ACC112 (cell line): ENCODE measurements at regions not wholly inside any gene's neighbourhood (a gene's known extent, or its start where the extent isn't known, plus 50 kb on each side); places are given as distances from the start of the nearest gene placed in this dataset.
A peak's percentile ranks its signal among the peaks of the same experiment; 100 is the strongest.

ENCODE experiments used
- H2AFZ ChIP-seq: fragments of 200-600 bp; sonication (generic); one replicate; pipeline ENCODE4 v1.6.0; 2017; ENCODE audit warnings: antibody characterized with exemption, low read length; ENCODE audit not compliant: unreplicated experiment
- H3K27ac ChIP-seq: fragments of 200-600 bp; sonication (generic); 2 replicates; pipeline ENCODE4 v1.5.1; 2014; ENCODE audit warnings: low read depth, mild to moderate bottlenecking, antibody characterized with exemption, low read length, moderate library complexity
- H3K27me3 ChIP-seq: fragments of 200-600 bp; sonication (generic); 2 replicates; pipeline ENCODE4 v1.6.1; 2014; ENCODE audit warnings: mild to moderate bottlenecking, antibody characterized with exemption, low read length, moderate library complexity, mixed read lengths; ENCODE audit not compliant: insufficient read depth
- H3K36me3 ChIP-seq: fragments of 200-600 bp; sonication (generic); 2 replicates; pipeline ENCODE4 v1.6.1; 2016; ENCODE audit warnings: mild to moderate bottlenecking, antibody characterized with exemption, low read length, moderate library complexity, mixed read lengths; ENCODE audit not compliant: insufficient read depth
- H3K4me1 ChIP-seq: fragments of 200-600 bp; sonication (generic); one replicate; pipeline ENCODE4 v1.6.1; 2016; ENCODE audit warnings: low read length, mixed read lengths; ENCODE audit not compliant: insufficient read depth, unreplicated experiment, control insufficient read depth
- H3K4me3 ChIP-seq: fragments of 200-600 bp; sonication (generic); 2 replicates; pipeline ENCODE4 v1.5.1; 2014; ENCODE audit warnings: mild to moderate bottlenecking, low read depth, low read length
- H3K79me2 ChIP-seq: fragments of 200-600 bp; sonication (generic); one replicate; pipeline ENCODE4 v1.6.0; 2016; ENCODE audit warnings: low read length; ENCODE audit not compliant: control insufficient read depth, unreplicated experiment, insufficient read depth

DNA sequence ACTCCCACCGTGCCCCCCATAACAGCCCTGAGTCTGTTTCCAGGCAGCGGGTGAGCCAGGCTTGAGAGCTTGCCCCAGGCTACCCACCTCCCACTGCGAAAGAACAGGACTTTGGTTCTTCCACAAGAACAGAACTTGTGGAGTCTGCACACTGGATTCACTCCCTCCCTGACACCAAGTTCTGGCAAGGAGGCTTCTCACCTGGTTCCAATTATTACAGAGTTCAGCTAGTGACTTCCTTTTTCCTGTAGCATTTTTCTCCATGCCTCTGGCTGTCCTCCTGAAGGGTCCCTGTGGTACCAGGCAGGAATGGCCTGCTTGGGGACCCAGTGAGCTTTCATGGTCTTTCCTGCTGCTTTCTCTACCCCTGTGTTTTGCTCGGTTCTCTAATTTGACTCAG, 208.6 kb upstream of the SFRP2 start:
- Histone ChIP-seq H3K4me3 (no peak overlapping the region), H3K4me1 (no peaks in the 10 kb centered on the region), H3K36me3 (no peaks in the 10 kb centered on the region), H2AFZ (no peak overlapping the region), H3K27ac (no peak overlapping the region), H3K27me3 (no peaks in the 10 kb centered on the region), H3K79me2 (no peaks in the 10 kb centered on the region)

DNA sequence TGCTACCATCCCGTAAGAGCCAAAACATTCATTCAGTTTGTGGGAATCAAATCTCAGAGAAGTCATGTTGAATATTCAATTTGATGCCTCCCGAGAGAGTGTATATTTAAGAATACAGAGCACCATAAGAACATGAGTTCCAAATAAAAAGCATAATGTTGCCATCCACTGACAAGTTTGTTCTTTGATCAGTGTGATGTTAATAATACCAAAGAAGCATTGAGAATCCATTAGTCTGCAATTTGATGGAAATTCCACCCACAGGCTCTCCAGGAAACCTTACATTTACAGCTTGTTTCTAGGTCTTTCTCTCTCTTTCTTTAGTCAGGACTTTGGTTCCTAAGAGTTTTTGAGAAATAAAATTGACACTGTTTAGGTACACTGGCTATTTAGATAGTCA, 200.6 kb upstream of the SFRP2 start:
- Histone ChIP-seq H3K79me2 (no peaks in the 10 kb centered on the region), H2AFZ (no peak overlapping the region), H3K27ac (peak overlapping the region; percentile 70; the same call in 1 of the 2 replicates), H3K27me3 (no peaks in the 10 kb centered on the region), H3K4me1 (peaks cover 26% of the 10 kb centered on the region), H3K4me3 (no peak overlapping the region), H3K36me3 (no peaks in the 10 kb centered on the region)

DNA sequence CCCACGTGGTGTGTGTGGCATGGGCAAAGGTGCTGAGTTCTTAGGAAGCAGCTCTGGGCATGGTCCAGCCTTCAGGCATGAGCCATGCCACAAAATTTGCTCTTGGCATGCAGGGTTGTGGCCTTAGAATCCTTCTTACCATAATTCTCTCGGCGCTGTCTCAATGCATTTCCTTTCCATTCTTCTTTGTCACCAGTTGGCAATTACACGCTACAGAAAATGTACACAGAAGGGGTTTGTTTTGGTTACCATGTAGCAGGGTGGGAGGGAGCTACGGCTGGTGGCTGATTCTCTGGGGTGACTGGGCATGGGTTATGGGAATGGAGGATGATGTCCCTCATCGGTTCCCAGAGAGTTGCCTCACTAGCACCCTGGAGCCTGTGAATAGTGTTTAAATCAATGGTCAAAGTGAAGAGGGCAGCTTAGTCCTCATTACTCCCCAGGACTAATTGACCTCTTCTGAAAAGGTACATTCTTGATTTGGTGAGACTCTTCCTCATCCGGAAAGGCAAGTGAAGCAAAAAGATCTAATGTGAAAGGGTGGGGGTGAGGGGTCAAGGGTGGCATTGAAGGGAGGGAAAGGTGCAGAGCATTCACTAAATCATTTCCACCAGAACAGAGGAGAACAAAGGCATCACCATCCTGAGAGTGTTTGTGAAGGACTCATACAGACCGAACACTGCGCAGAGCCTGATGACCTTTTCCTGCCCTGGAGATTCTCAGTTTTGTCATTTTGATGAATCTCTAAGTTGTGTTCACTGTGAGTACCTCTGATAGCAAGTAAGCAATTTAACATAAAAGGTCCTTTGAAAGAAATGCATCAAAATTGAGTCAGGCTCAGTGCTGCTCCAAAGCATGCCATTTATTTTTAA, 199.8 kb upstream of the SFRP2 start:
- Histone ChIP-seq H3K79me2 (no peaks in the 10 kb centered on the region), H3K36me3 (no peaks in the 10 kb centered on the region), H3K4me3 (no peak overlapping the region), H3K27ac (peak overlapping the region; percentile 80), H3K27me3 (no peaks in the 10 kb centered on the region), H3K4me1 (peaks cover 26% of the 10 kb centered on the region), H2AFZ (no peak overlapping the region)

DNA sequence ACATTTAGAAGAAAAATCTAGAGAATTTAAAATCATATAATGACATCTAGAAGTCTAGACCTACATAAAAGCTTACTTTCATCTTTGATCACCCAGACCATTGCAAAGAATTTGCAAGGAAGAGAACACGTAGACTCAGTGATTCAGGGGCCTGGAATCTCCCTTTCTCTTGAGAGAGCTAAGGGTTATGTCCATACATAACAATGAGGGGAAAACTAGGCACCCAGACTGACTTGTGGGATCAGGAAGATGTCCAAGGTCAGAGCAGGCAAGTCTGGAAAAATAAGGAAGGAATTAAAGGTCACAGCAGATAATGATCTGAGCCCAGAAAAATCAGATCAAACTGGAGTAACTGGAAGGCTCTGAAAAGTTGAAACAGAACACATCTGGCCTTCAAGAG, 198.4 kb upstream of the SFRP2 start:
- peak overlapping the region; percentile 85 for H2AFZ ChIP-seq
- peak overlapping the region; percentile 21; the same call in 1 of the 2 replicates for H3K4me3 ChIP-seq
- no peaks in the 10 kb centered on the region for H3K36me3 ChIP-seq
- peak overlapping the region; percentile 80 for H3K27ac ChIP-seq
- H3K27me3 ChIP-seq: no peaks in the 10 kb centered on the region
- H3K4me1 ChIP-seq: peaks cover 26% of the 10 kb centered on the region
- H3K79me2 ChIP-seq: no peaks in the 10 kb centered on the region

DNA sequence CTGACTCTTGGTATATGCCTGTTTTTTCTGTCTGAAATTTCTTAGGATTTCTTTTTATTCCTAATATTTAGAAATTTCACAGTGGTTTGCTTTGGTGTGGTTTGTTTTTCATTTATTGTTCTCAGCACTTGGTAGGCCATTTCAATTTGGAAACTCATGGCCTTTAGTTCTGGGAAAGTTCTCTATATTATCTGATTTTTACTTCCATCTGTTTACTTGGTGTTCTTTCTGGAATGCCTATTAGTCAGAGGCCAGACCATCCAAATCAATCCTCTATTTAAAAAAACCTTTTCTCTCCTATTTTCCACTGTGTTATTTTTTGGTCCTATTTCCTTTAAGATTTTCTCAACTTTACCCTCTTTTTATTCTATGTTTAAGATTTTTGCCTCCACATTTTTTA, 188.1 kb upstream of the SFRP2 start:
- no peak overlapping the region for H3K4me3 ChIP-seq
- no peaks in the 10 kb centered on the region for H3K79me2 ChIP-seq
- H3K36me3 ChIP-seq: no peaks in the 10 kb centered on the region
- H3K4me1 ChIP-seq: peaks cover 8% of the 10 kb centered on the region
- no peak overlapping the region for H2AFZ ChIP-seq
- H3K27ac ChIP-seq: peak overlapping the region; percentile 30
- H3K27me3 ChIP-seq: no peaks in the 10 kb centered on the region

DNA sequence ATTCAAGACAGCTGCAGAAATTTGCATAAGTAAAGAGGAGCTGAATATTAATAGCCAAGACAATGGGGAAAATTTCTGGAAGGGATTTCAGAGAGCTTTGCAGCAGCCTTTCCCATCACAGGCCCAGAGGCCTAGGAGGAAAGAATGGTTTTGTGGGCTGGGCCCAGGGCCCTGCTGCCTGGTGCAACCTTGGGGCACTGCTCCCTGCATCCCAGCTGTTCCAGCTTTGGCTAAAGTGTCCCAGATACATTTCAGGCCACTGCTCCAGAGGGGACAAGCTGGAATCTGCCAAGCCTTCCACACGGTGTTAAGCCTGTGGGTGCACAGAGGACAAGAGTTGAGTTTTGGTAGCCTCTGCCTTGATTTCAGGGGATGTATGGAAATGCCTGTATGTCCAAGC, 185.6 kb upstream of the SFRP2 start:
- H3K4me1 ChIP-seq: peaks cover 8% of the 10 kb centered on the region
- H2AFZ ChIP-seq: no peak overlapping the region
- no peaks in the 10 kb centered on the region for H3K27me3 ChIP-seq
- H3K79me2 ChIP-seq: no peaks in the 10 kb centered on the region
- no peak overlapping the region for H3K4me3 ChIP-seq
- no peaks in the 10 kb centered on the region for H3K36me3 ChIP-seq
- no peak overlapping the region for H3K27ac ChIP-seq

DNA sequence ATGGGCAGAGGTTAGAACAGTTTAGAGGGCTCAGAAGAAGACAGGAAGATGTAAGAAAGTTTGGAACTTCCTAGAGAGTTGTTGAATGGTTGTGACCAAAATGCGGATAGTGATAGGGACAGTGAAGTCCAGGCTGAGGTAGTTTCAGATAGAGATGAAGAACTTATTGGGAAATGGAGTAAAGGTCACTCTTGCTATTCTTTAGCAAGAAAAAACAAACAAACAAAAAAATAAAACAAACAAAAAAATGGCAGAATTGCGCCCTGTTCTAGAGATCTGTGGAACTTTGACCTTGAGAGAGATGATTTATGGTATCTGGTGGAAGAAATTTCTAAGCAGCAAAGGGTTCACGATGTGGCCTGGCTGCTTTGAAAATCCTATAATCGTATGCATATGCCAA, 185.1 kb upstream of the SFRP2 start:
- Histone ChIP-seq H3K36me3 (no peaks in the 10 kb centered on the region), H3K27me3 (no peaks in the 10 kb centered on the region), H2AFZ (no peak overlapping the region), H3K27ac (no peak overlapping the region), H3K4me1 (peaks cover 8% of the 10 kb centered on the region), H3K79me2 (no peaks in the 10 kb centered on the region), H3K4me3 (no peak overlapping the region)

DNA sequence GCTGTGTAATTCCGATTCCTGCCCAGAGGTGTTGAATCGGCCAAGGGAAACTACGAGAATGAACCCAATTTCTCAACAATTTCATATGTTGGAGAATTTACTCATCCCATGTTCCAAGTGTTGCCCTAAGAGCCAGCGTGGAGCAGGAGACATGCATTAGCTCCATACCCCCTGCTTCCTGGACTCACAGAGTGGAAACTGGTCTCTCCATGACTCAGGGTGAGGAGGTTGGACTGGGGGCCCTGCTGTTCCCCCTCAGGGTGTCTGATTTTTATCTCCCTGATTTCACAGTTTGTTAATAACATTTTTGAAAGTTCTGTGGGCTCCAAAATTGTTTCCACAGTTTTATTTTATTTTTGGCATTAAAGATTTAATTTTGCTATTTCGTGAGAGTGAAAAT, 183.0 kb upstream of the SFRP2 start:
- H3K27ac ChIP-seq: no peak overlapping the region
- H3K79me2 ChIP-seq: no peaks in the 10 kb centered on the region
- H3K36me3 ChIP-seq: no peaks in the 10 kb centered on the region
- H3K27me3 ChIP-seq: no peaks in the 10 kb centered on the region
- no peak overlapping the region for H2AFZ ChIP-seq
- peaks cover 7% of the 10 kb centered on the region for H3K4me1 ChIP-seq
- no peak overlapping the region for H3K4me3 ChIP-seq

DNA sequence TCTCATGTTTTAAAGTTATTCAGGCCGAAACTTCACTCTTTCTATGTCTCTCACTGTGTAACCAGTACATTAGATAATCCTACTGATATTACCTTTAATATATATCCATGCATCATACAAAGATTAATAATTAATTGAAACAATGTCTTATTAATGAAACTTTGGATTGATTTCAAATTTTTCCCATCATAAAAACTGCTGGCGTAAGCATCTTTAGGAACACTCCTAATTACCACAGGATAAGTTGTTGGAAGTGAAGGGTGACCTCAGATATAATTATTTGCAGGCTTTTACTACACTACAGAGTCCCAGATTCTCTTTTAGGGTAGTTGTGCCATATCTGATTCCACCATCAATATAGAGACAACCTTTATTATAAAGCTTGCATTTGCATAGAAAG, 181.3 kb upstream of the SFRP2 start:
- Histone ChIP-seq H3K27ac (no peak overlapping the region), H2AFZ (no peak overlapping the region), H3K4me1 (no peaks in the 10 kb centered on the region), H3K4me3 (no peak overlapping the region), H3K79me2 (no peaks in the 10 kb centered on the region), H3K36me3 (no peaks in the 10 kb centered on the region), H3K27me3 (no peaks in the 10 kb centered on the region)

DNA sequence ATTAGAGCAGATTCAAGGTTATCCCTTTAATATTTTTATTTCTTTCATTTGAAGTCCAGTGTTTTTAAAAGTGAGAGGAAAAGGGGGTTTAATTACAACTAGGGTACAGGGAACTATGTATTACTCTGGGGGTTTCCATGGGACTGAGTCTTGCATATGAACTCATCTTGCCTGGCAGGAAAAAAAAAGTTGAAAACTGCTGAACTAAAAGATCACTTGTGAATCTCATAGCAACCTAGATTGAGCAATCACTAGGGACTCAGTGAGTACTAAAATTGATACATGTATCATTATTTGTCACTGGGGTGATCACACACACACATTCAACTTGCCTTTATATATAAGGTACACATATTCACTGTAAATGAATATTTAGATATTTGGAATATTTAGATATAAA, 180.7 kb upstream of the SFRP2 start:
- H2AFZ ChIP-seq: no peak overlapping the region
- H3K79me2 ChIP-seq: no peaks in the 10 kb centered on the region
- no peak overlapping the region for H3K27ac ChIP-seq
- H3K36me3 ChIP-seq: no peaks in the 10 kb centered on the region
- H3K27me3 ChIP-seq: no peaks in the 10 kb centered on the region
- no peaks in the 10 kb centered on the region for H3K4me1 ChIP-seq
- no peak overlapping the region for H3K4me3 ChIP-seq

DNA sequence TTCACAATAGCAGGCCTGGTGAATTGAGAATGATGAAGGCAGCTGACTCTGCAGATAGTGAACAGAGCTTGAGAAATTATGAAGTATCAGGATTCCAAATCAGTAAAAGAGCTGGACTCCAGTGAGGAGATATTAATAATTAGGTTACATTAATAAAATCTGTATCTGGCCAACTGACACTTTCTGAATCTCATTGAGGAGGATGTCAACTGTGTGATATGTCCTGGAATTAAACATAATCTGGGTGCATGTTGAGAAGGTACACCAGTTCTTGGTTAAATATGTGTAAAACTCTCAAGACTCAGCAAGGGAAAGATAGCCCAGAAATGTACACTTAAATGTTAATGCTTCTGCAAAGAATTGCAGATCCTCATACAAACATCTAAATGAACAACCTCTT, 177.8 kb upstream of the SFRP2 start:
- H2AFZ ChIP-seq: no peak overlapping the region
- H3K36me3 ChIP-seq: no peaks in the 10 kb centered on the region
- H3K27me3 ChIP-seq: no peaks in the 10 kb centered on the region
- H3K79me2 ChIP-seq: no peaks in the 10 kb centered on the region
- no peak overlapping the region for H3K4me3 ChIP-seq
- no peak overlapping the region for H3K27ac ChIP-seq
- no peaks in the 10 kb centered on the region for H3K4me1 ChIP-seq
